Femur (tissue), 1 donor: ENCODE measurements at regions not wholly inside any gene's neighbourhood (a gene's known extent, or its start where the extent isn't known, plus 50 kb on each side); places are given as distances from the start of the nearest gene placed in this dataset.
"Not testable (repeated sequence)": the region's sequence is repeated elsewhere in the genome, so short reads cannot be mapped to it uniquely, and the experiment has no call there.

ENCODE experiments used
- DNase-seq: peaks from one replicate; pipeline ENCODE4 v3.0.0-alpha.2; 2017

GRCh38 chr2:150261691-150262090 is 225.8 kb downstream of the RND3 start:
- DNase-seq = no peak

DNA sequence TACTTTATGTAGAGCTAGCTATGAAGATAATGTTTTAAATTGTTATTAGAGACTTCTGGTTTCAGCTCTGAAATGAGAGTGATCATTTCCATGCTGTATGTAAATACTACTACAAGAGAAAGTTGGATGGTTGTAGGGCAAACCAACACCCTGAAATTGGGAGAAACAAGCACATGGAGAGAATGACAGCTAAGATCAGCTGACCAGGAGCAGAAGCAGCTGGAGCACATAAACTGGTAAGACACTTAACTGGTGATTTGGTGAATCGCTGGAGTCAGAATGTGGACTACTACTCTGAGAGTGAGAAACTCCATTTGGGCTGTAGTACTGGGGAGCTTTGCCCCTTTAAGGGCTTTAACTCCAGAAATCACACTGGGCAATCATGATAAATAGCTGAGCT is 226.8 kb downstream of the RND3 start:
- DNase-seq = no peak

GRCh38 chr2:150259746-150260145 is 227.7 kb downstream of the RND3 start:
- DNase-seq = no peak

- no peak for DNase-seq
These were observed 228.6 kb downstream of the RND3 start for GRCh38 chr2:150258781-150259307.

GRCh38 chr2:150256736-150257135 is 230.7 kb downstream of the RND3 start:
- no peak for DNase-seq

GRCh38 chr2:150255528-150255927 is 231.9 kb downstream of the RND3 start:
- no peak for DNase-seq

- DNase-seq = not testable (repeated sequence)
These were observed 237.7 kb downstream of the RND3 start for GRCh38 chr2:150249735-150250134.

DNA sequence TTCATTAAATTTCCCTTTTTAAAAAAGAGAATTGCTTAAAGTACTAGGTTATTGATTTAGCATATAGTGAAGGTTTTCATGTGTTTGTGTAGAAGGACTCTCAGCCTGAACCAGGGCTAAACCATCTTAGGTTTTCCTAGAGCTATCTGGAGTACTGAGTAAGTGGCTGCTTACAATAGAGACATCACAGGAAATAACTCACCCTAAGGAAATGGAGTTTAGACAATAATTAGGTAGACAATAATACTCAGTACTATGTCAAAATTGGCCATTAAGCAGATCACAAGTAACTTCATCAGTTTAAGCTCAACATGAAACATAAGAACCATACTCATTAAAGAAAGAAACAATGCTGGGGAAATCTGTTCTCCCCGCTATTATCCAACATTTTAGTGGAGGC is 240.0 kb downstream of the RND3 start:
- no peak for DNase-seq

DNA sequence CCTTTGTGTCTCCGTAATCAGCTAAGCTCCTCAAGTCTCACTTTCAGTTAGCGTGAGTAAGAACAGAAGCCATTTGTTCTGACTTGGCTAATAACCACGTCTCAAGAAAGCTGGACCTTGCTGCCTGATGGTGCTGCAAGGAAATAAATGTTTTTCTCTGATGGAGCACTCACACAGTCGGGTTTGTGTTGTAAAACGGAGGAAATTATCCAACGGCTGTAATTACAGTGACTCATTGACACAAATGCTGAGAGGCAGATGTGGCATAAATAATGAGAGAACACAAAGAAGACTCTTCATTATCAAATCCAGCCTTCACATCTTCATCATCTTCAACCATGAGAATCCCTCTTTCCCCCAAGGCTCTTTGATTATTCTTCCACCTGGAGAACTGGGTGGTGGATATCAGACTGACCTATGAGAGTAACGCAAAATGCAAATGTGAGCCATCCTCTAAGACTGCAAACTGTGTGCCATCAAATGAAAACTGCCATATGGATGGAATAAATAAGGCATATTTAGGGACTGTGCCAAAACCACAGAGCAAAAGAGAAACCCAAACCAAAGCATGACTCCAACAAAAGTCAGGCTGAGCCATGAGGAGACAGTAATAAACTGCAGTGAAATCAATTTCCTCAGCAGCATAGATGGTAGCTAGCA is 252.6 kb downstream of the RND3 start:
- DNase-seq = no peak

- DNase-seq = no peak
These were observed 254.6 kb downstream of the RND3 start for GRCh38 chr2:150232871-150233270.

DNA sequence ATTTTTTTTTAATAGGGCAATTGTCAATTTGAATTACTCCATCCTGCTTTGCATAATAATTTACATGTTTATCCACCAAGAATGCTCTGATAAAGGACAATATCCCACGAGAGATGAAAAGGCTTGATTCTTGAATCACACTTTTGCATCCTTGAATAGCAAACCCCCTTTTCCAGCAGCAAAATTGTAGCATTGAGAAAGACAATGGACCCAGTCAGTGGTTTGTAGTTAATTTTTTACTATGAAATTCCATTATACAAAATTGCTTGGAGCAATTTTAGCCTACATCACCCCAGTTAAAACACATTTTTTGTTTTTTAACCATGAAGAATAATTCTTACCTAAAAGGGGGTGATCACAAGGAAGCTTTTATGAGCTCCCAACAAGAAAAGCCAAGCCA is 255.1 kb downstream of the RND3 start:
- no peak for DNase-seq

DNA sequence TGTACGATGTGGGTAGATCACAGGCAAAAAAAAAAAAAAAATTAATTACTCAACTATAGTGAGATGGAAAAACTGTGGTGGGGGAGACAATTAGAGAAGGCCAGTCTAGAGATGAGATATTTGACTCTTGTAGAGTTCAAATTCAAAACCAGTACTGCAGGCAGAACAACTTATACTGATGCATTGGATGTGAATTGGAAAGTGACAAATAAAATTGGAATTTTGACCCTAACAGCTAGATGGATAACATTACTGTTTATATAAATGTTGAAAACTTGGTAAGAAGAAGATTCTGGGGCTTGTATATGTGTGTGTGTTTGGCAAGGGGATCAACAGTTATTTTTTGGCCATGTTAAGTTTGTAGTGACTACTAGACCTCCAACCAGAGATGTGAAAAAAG is 256.9 kb downstream of the RND3 start:
- DNase-seq = no peak

DNA sequence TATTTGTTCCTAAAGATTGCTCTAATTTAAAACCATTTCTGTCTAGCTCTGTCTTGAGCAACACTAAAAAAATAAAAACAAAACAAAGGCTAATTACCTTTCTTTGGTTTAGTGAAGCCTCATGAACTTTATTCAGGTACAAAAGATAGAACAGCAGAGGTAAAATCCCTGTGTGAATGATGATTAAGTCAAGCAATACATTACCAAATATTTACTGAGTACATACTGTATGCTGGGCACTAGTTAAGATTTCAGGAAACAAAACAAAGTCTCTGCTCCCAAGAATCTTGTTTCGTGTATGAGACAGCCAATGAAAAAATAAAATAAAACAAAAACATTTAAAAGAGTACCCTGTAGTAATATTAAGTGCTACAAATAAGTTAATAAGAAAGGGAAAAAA is 257.5 kb downstream of the RND3 start:
- DNase-seq = no peak

DNA sequence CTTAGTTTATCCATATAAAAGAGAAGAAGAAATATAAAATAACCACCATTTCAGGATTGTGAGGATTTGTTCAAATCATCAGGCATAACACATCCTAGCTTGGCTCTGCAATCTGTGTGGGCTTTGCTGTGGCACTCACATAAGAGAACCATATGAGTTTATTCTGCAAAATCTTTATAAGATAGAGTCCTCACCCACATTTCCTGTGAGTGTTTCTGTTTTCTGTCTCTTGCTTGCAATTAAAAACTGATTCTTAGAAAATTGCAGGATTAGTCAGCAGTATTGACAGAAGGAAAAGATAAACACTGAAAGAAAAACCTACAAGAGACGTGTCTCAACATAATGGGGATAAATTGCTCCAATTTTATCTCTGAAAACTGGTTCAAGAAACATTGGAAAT is 258.5 kb downstream of the RND3 start:
- DNase-seq = no peak

DNA sequence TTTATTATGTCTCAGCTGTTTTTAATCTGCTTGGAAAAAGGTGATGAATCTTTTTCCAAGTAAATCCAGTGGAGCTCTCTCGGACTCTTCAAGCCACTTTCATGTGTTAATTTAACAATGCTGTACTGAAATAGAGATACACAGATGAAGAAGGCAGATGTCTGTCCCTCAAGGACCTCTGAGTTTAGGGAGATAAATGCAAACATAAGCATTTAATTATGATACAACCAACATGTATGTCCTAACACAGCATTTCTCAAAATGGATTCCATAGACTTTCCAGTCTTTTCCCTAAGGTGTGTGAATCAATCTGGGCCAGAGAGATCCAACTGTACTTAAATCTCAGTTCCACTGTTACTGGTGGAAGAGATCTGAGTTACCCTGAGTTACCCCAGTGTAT is 262.4 kb downstream of the RND3 start:
- no peak for DNase-seq

DNA sequence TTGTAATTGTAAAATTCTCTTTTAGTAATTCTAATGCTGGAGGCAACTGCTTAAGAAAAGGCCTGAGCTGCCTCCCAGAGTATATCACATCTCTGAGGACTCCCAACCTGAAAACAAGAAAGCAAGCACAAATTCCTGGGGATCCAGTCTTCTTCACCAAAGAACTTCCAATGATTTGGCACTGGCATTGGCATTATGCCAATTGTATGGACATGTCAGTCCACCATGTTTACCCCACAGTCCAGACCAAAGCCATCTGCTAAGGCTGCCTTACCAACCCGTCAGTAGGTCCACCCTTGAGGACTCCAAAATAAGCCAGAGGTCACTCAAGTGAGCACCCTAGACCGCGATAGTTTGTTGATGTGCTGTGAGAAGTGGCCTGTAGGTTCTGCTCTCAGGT is 263.1 kb downstream of the RND3 start:
- no peak for DNase-seq

GRCh38 chr2:150222942-150223341 is 264.5 kb downstream of the RND3 start:
- no peak for DNase-seq

DNA sequence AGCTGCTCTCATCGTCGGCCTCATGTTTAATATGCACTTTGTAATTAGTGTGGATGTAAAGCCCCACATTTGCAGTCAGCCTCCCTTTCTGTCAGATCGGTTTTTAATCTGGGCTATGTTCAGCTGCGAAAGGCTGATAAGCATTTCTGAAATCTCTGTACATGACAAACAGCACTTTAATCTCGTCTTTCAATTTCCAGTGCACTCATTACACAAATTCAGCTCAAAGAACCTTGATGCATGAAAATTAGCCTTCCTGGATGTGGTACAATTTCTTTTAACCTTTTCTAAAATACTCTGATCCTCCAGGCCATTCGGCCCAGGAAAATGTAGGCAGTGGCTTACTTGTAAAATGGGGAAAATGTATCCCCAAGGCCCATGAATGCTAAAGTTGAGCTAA is 265.1 kb downstream of the RND3 start:
- DNase-seq = no peak

DNA sequence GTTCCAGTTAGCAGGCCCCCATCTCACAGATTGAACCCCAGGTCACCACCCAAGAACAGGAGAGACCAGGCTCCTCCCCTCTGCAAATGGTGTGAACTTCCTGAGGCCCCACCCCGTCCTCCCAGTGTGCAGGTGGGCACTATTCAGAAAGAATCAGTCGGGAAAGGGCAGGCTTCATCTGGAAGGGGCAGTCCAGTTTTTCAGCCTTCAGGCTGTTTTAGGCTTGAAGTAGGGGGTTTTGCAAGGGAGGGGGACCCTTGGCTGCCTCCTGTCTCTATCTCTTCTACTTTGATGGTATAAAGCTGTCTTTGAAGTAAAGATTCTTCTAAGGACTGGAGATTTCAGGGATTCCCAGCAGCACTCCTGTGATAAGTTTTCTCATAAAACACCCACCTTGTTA is 267.6 kb downstream of the RND3 start:
- DNase-seq = no peak

DNA sequence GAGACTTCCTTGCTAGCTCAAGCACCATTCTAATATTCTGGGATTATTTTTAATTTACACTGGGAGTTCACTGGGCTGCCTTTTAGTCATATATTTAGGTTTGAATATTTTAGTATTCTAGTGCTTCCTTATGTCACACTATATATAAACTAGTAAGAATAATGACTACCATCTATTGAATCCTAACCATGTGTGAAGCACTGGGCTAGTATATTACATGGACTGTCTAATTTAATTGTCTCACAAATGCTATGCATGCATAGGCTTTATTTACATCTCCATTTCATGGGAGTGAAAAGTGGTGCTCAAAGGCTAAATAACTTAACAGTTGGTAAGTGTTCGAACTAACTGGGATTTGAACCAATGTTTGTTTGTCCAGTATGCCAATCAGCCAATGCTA is 272.4 kb downstream of the RND3 start:
- DNase-seq = no peak

- no peak for DNase-seq
These were observed 272.8 kb downstream of the RND3 start for GRCh38 chr2:150214626-150215025.

DNA sequence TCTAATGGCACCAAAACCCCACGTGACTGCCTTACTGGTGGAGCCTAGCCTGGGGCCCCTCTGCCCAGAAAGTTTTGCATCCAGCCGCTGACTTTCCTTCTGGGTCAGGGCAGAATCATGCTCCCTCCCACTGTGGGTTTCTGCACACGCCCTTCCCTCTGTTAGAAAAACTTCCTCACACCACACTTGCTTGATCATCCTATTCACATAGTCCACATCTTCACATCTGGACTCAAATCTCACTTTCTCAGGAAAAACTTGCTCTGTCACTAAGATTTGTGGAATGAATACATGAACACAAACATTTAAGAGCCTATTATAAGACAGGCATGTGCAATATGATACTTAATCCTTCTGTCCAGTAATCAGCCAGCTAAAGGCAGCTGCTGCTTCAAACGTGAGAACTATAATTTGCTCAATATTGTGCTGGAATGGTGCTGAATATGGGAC is 274.7 kb downstream of the RND3 start:
- no peak for DNase-seq

DNA sequence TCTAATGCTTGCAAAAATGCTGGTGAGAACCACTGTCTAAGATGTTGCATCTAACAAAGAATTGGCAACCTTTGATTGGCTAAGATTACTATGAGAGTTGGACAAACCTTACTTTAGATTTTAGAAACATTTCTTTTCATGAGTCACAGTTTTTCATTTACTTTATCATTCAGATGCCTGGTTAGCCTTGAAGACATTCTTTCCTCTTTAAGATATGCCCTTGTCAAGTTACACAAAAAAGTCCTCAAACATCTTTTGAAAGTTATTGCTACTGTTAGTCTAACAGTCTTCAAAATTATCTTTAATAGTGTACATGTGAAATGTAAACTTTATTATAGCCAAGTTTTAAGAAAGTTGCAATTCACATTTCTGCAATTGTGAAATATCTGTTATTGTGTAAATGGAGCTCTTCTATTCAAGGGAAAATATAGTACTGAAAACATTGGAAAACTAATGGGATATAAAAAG is 276.3 kb downstream of the RND3 start:
- DNase-seq = no peak

DNA sequence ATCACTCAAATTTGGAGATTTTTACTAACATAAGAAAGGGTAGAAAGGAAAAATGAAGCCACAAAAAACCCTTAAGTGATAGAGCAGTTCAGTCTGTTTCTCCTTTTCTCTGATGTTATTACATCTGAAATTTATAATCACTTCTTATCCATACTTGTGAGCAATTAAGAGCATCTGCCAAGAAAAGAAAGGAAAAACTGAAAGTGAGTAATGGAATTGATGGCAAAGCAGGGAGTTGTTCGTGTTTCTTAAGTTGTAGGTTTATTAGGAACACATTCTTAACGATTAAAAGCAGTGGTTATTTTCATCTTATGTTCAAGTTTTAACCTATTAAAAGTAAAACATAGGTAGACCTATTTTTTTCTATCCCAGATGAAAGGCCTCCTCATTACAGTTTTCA is 277.7 kb downstream of the RND3 start:
- no peak for DNase-seq

GRCh38 chr2:150208689-150209088 is 278.8 kb downstream of the RND3 start:
- no peak for DNase-seq
